ENCODE measurements at regions not wholly inside any gene's neighbourhood (a gene's known extent, or its start where the extent isn't known, plus 50 kb on each side); places are given as distances from the start of the nearest gene placed in this dataset.
A peak's percentile ranks its signal among the peaks of the same experiment; 100 is the strongest.

GRCh38 chr2:180705551-180705950 lies 274.9 kb upstream of the UBE2E3 start:
- WGBS (ENCODE audit: low lambda C conversion rate): 88% methylated on average over 1 of the region's 1 CpG
- H2AFZ ChIP-seq (ENCODE audit: low read depth): peak overlapping the region; percentile 48; the same call in 1 of the 2 replicates
- TF ChIP-seq TAF1 (IDR thresholded peaks at IDR 0.05; ENCODE audit: borderline replicate concordance, low read depth, low read length) (no peak), TCF12 (IDR thresholded peaks at IDR 0.05) (no peak)
- ChIA-PET POLR2A (no interaction called here), CTCF (no interaction called here)
- H3K4me2 ChIP-seq: no peak overlapping the region
- no peaks in the 10 kb centered on the region for H3K9me3 ChIP-seq
- H3K9me2 ChIP-seq: no peaks in the 10 kb centered on the region
- H3K36me3 ChIP-seq (replicated peaks in 1 of 2; ENCODE audit: control insufficient read depth in 1 of 2, insufficient read depth in 2 of 2, low read length in 1 of 2): no peaks in the 10 kb centered on the region
- no peaks in the 10 kb centered on the region for H3K27me3 ChIP-seq (ENCODE audit: insufficient read depth)
- no peak overlapping the region for H3K4me3 ChIP-seq (ENCODE audit: low read depth in 2 of 2, low read length in 1 of 2)
- peak overlapping the region in 1 of 2 experiments; percentile 45; a peak in 2 of 4 replicates for H3K27ac ChIP-seq (ENCODE audit: low read depth in 2 of 2, low read length in 1 of 2)
- H3F3A ChIP-seq (replicated peaks; ENCODE audit: insufficient read depth): no peaks in the 10 kb centered on the region
- no peaks in the 10 kb centered on the region for H4K20me1 ChIP-seq (ENCODE audit: insufficient read depth)
- no peak overlapping the region for H3K9ac ChIP-seq
- no peak for DNase-seq
- H3K79me2 ChIP-seq (ENCODE audit: insufficient read depth): no peaks in the 10 kb centered on the region
- no peaks in the 10 kb centered on the region; a peak in 1 of 4 replicates for H3K4me1 ChIP-seq (ENCODE audit: control insufficient read depth in 1 of 2, insufficient read depth in 2 of 2, low read depth in 1 of 2, low read length in 1 of 2)

DNA sequence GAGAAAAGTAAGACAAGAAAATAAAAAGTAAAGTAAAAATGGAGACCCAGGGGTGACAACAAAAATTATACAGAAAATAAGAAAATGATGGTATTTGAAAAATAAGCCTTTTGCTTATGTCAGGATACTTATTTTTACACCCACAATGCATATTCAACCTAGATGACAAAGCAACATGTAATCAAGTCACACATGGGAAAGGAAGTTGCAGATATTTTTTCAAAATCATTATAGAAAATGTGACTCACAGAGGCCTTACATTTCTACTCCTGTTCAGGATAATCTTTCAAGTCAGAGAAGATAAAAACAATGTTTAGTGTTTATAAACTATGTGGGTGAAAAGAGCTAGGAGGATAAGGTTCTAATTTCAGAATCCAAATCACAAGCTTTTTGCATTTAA lies 275.3 kb upstream of the UBE2E3 start:
- Histone ChIP-seq H3K36me3 (replicated peaks in 1 of 2; ENCODE audit: control insufficient read depth in 1 of 2, insufficient read depth in 2 of 2, low read length in 1 of 2) (no peaks in the 10 kb centered on the region), H3K4me3 (ENCODE audit: low read depth in 2 of 2, low read length in 1 of 2) (no peak overlapping the region), H3K79me2 (ENCODE audit: insufficient read depth) (no peaks in the 10 kb centered on the region), H3F3A (replicated peaks; ENCODE audit: insufficient read depth) (no peaks in the 10 kb centered on the region), H3K27me3 (ENCODE audit: insufficient read depth) (no peaks in the 10 kb centered on the region), H3K4me2 (no peak overlapping the region), H4K20me1 (ENCODE audit: insufficient read depth) (no peaks in the 10 kb centered on the region), H3K9me2 (no peaks in the 10 kb centered on the region), H3K27ac (ENCODE audit: low read depth in 2 of 2, low read length in 1 of 2) (peak overlapping the region in 1 of 2 experiments; percentile 45; a peak in 2 of 4 replicates), H3K4me1 (ENCODE audit: control insufficient read depth in 1 of 2, insufficient read depth in 2 of 2, low read depth in 1 of 2, low read length in 1 of 2) (no peaks in the 10 kb centered on the region; a peak in 1 of 4 replicates), H3K9me3 (no peaks in the 10 kb centered on the region), H2AFZ (ENCODE audit: low read depth) (peak overlapping the region; percentile 48; the same call in 1 of the 2 replicates), H3K9ac (no peak overlapping the region)
- no peak for TF ChIP-seq RXRA (IDR thresholded peaks at IDR 0.05; ENCODE audit: borderline replicate concordance, low read depth)
- no peak for TF ChIP-seq FOSL2 (IDR thresholded peaks at IDR 0.05; ENCODE audit: borderline replicate concordance, low read depth)
- TF ChIP-seq TEAD4 (IDR thresholded peaks at IDR 0.05; ENCODE audit: borderline replicate concordance, insufficient read depth): no peak
- TF ChIP-seq IRF3 (IDR thresholded peaks at IDR 0.05; ENCODE audit: low read depth, low read length): no peak
- TF ChIP-seq, protein P1, sequence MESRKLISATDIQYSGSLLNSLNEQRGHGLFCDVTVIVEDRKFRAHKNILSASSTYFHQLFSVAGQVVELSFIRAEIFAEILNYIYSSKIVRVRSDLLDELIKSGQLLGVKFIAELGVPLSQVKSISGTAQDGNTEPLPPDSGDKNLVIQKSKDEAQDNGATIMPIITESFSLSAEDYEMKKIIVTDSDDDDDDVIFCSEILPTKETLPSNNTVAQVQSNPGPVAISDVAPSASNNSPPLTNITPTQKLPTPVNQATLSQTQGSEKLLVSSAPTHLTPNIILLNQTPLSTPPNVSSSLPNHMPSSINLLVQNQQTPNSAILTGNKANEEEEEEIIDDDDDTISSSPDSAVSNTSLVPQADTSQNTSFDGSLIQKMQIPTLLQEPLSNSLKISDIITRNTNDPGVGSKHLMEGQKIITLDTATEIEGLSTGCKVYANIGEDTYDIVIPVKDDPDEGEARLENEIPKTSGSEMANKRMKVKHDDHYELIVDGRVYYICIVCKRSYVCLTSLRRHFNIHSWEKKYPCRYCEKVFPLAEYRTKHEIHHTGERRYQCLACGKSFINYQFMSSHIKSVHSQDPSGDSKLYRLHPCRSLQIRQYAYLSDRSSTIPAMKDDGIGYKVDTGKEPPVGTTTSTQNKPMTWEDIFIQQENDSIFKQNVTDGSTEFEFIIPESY (IDR thresholded peaks at IDR 0.05; ENCODE audit: borderline replicate concordance, low read depth): no peak
- TF ChIP-seq MEF2A (IDR thresholded peaks at IDR 0.05; ENCODE audit: borderline replicate concordance, low read depth): no peak
- no peak for TF ChIP-seq JUND (IDR thresholded peaks at IDR 0.05)
- TF ChIP-seq, protein P2, sequence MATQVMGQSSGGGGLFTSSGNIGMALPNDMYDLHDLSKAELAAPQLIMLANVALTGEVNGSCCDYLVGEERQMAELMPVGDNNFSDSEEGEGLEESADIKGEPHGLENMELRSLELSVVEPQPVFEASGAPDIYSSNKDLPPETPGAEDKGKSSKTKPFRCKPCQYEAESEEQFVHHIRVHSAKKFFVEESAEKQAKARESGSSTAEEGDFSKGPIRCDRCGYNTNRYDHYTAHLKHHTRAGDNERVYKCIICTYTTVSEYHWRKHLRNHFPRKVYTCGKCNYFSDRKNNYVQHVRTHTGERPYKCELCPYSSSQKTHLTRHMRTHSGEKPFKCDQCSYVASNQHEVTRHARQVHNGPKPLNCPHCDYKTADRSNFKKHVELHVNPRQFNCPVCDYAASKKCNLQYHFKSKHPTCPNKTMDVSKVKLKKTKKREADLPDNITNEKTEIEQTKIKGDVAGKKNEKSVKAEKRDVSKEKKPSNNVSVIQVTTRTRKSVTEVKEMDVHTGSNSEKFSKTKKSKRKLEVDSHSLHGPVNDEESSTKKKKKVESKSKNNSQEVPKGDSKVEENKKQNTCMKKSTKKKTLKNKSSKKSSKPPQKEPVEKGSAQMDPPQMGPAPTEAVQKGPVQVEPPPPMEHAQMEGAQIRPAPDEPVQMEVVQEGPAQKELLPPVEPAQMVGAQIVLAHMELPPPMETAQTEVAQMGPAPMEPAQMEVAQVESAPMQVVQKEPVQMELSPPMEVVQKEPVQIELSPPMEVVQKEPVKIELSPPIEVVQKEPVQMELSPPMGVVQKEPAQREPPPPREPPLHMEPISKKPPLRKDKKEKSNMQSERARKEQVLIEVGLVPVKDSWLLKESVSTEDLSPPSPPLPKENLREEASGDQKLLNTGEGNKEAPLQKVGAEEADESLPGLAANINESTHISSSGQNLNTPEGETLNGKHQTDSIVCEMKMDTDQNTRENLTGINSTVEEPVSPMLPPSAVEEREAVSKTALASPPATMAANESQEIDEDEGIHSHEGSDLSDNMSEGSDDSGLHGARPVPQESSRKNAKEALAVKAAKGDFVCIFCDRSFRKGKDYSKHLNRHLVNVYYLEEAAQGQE (IDR thresholded peaks at IDR 0.05; ENCODE audit: low read depth, low read length): no peak
- TF ChIP-seq GABPA (IDR thresholded peaks at IDR 0.05; ENCODE audit: low read depth): no peak
- no peak for TF ChIP-seq CHD2 (IDR thresholded peaks at IDR 0.05; ENCODE audit: low read length, partially characterized antibody)
- DNase-seq: no peak
- ChIA-PET CTCF (interaction anchor here (0.8 kb wide), 1 partner anchor 1010 kb away, joined by 3 read pairs; no protein-coding TSS in a partner anchor), POLR2A (no interaction called here)

All from SK-N-SH (cell line).